MG63 (cell line): ENCODE measurements at regions not wholly inside any gene's neighbourhood (a gene's known extent, or its start where the extent isn't known, plus 50 kb on each side); places are given as distances from the start of the nearest gene placed in this dataset.

ENCODE experiments used
- DNase-seq: peaks from one replicate; pipeline ENCODE4 v3.0.0-alpha.2; 2020
- H3K27me3 ChIP-seq: fragments of 250-450 bp; sonication (Bioruptor Pico); 2 replicates; pipeline ENCODE4 v1.5.1; 2020; ENCODE audit warnings: mild to moderate bottlenecking, moderate library complexity
- H3K36me3 ChIP-seq: fragments of 250-450 bp; sonication (Bioruptor Pico); 2 replicates; pipeline ENCODE4 v1.5.1; 2020; ENCODE audit warnings: mild to moderate bottlenecking, moderate library complexity
- H3K4me3 ChIP-seq: fragments of 250-450 bp; sonication (Bioruptor Pico); 2 replicates; pipeline ENCODE4 v1.5.1; 2020; ENCODE audit warnings: mild to moderate bottlenecking, moderate library complexity
- H3K9me3 ChIP-seq: fragments of 250-450 bp; sonication (Bioruptor Pico); 2 replicates; pipeline ENCODE4 v1.5.1; 2020; ENCODE audit warnings: mild to moderate bottlenecking, moderate library complexity

GRCh38 chr7:142379201-142379885 is 121.5 kb upstream of the PRSS58 start:
- H3K36me3 ChIP-seq, result no peaks in the 10 kb centered on the region
- no peak for DNase-seq
- H3K27me3 ChIP-seq, result no peaks in the 10 kb centered on the region
- H3K4me3 ChIP-seq, result no peak overlapping the region
- no peaks in the 10 kb centered on the region for H3K9me3 ChIP-seq

GRCh38 chr7:142377567-142377966 is 119.7 kb upstream of the PRSS58 start:
- DNase-seq, result no peak
- H3K27me3 ChIP-seq, result no peaks in the 10 kb centered on the region
- H3K36me3 ChIP-seq, result no peaks in the 10 kb centered on the region
- no peak overlapping the region for H3K4me3 ChIP-seq
- no peaks in the 10 kb centered on the region for H3K9me3 ChIP-seq

DNA sequence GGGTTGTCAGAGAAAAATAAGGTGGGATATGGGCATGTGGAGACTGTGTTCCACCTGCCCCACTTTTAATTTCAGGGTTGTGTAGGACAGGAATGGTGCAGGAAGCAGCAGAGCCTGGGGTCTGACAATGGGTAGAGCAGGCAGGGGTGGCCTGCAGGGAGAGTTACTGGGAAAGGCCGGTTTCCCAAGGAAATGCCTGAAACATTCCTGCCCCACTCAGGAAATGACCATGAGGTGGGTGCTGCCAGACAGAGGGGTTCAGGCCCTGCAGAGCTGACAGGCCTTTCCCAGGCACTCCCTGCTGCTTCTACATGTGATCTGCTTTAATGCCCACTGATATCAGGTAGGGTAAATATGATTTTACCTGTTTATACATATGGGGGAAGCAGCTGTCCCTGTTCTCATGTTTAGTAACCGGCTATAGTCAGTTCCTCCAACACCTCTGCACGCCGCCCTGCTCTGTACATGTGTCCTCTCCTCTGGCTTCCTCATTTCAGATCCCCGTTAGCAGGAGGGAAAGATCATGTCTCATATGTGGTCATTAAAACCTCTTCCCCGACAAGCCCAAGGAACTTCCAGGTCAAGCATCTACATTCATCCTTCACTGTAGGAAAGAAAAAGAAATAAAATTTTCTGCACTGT is 118.6 kb upstream of the PRSS58 start:
- Histone ChIP-seq H3K4me3 (no peak overlapping the region), H3K27me3 (no peaks in the 10 kb centered on the region), H3K36me3 (no peaks in the 10 kb centered on the region), H3K9me3 (no peaks in the 10 kb centered on the region)
- DNase-seq, result no peak

GRCh38 chr7:142375710-142376313 is 118.0 kb upstream of the PRSS58 start:
- no peak for DNase-seq
- H3K27me3 ChIP-seq, result no peaks in the 10 kb centered on the region
- no peaks in the 10 kb centered on the region for H3K36me3 ChIP-seq
- no peak overlapping the region for H3K4me3 ChIP-seq
- H3K9me3 ChIP-seq, result no peaks in the 10 kb centered on the region

GRCh38 chr7:142372727-142373126 is 114.9 kb upstream of the PRSS58 start:
- Histone ChIP-seq H3K9me3 (no peaks in the 10 kb centered on the region), H3K4me3 (no peak overlapping the region), H3K36me3 (no peaks in the 10 kb centered on the region), H3K27me3 (no peaks in the 10 kb centered on the region)
- no peak for DNase-seq

- H3K36me3 ChIP-seq, result no peaks in the 10 kb centered on the region
- no peak overlapping the region for H3K4me3 ChIP-seq
- peak; percentile 38 for DNase-seq
- H3K27me3 ChIP-seq, result no peaks in the 10 kb centered on the region
- no peaks in the 10 kb centered on the region for H3K9me3 ChIP-seq
Observed at GRCh38 chr7:142371586-142372377, 113.9 kb upstream of the PRSS58 start.

DNA sequence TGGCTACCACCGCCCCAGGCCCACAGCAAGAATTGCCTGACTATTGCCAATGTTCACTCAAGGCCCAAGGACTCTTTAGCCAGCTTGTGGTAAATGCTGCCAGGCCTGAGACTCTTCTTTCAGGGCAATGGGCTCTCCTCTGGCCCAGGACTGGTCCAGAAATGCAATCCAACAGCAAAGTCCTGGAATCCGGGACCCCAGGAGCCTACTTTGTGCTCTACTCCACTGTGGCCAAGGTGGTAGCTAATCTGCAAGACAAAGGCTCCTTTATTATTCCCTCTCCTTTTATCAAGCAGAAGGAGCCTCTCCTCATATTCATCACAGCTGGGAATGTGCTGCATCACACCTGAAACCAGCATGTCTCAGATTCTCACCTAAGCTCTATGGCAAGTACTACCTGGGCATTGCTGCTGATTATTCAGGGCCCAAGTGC is 107.6 kb upstream of the PRSS58 start:
- DNase-seq, result no peak
- Histone ChIP-seq H3K27me3 (no peaks in the 10 kb centered on the region), H3K9me3 (0 out of 2 replicates have a peak, but pooled peaks cover 1% of the 10 kb centered on the region), H3K36me3 (no peaks in the 10 kb centered on the region), H3K4me3 (no peak overlapping the region)

GRCh38 chr7:142364551-142364950 is 106.7 kb upstream of the PRSS58 start:
- DNase-seq, result no peak
- Histone ChIP-seq H3K36me3 (no peaks in the 10 kb centered on the region), H3K4me3 (no peak overlapping the region), H3K27me3 (no peaks in the 10 kb centered on the region), H3K9me3 (0 out of 2 replicates have a peak, but pooled peaks cover 1% of the 10 kb centered on the region)

- Histone ChIP-seq H3K36me3 (no peaks in the 10 kb centered on the region), H3K4me3 (no peak overlapping the region), H3K27me3 (no peaks in the 10 kb centered on the region), H3K9me3 (0 out of 2 replicates have a peak, but pooled peaks cover 1% of the 10 kb centered on the region)
- no peak for DNase-seq
Observed at GRCh38 chr7:142362349-142362748, 104.5 kb upstream of the PRSS58 start.

GRCh38 chr7:142359694-142360279 is 101.9 kb upstream of the PRSS58 start:
- 0 out of 2 replicates have a peak, but pooled peaks cover 1% of the 10 kb centered on the region for H3K9me3 ChIP-seq
- H3K27me3 ChIP-seq, result no peaks in the 10 kb centered on the region
- no peak overlapping the region for H3K4me3 ChIP-seq
- no peaks in the 10 kb centered on the region for H3K36me3 ChIP-seq
- DNase-seq, result no peak

GRCh38 chr7:142357953-142358520 is 100.2 kb upstream of the PRSS58 start:
- DNase-seq, result peak; percentile 38
- H3K27me3 ChIP-seq, result no peaks in the 10 kb centered on the region
- no peak overlapping the region for H3K4me3 ChIP-seq
- H3K36me3 ChIP-seq, result no peaks in the 10 kb centered on the region
- H3K9me3 ChIP-seq, result 0 out of 2 replicates have a peak, but pooled peaks cover 1% of the 10 kb centered on the region

DNA sequence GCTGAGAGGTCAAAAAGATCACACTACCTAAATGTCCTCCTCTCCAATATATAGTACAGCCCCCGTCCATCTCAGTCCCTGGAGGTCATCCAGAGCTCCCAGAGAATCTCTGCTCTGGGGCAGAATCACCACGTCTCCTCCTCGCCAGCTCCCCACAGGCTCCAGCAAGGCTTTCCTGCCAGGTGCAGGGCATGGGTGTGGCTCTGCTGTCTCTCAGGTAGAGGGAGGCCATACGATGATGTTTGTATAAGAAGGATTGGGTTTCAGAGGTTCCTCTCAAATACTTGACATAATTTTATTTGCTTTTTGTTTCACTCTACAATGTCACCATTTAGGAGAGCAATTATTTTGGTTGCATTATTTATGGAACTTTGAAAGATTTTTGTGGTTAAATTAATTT is 98.3 kb upstream of the PRSS58 start:
- H3K27me3 ChIP-seq, result peaks cover 4% of the 10 kb centered on the region; the same call in 1 of the 2 replicates
- no peak overlapping the region for H3K4me3 ChIP-seq
- no peaks in the 10 kb centered on the region for H3K36me3 ChIP-seq
- DNase-seq, result no peak
- no peaks in the 10 kb centered on the region for H3K9me3 ChIP-seq

GRCh38 chr7:142355328-142355727 is 97.5 kb upstream of the PRSS58 start:
- peak; percentile 59 for DNase-seq
- peaks cover 5% of the 10 kb centered on the region; the same call in 1 of the 2 replicates for H3K27me3 ChIP-seq
- no peaks in the 10 kb centered on the region for H3K36me3 ChIP-seq
- no peak overlapping the region for H3K4me3 ChIP-seq
- H3K9me3 ChIP-seq, result no peaks in the 10 kb centered on the region

- Histone ChIP-seq H3K4me3 (no peak overlapping the region), H3K27me3 (peaks cover 5% of the 10 kb centered on the region; the same call in 1 of the 2 replicates), H3K36me3 (no peaks in the 10 kb centered on the region), H3K9me3 (no peaks in the 10 kb centered on the region)
- DNase-seq, result no peak
Observed at GRCh38 chr7:142353147-142354060, 95.5 kb upstream of the PRSS58 start.

DNA sequence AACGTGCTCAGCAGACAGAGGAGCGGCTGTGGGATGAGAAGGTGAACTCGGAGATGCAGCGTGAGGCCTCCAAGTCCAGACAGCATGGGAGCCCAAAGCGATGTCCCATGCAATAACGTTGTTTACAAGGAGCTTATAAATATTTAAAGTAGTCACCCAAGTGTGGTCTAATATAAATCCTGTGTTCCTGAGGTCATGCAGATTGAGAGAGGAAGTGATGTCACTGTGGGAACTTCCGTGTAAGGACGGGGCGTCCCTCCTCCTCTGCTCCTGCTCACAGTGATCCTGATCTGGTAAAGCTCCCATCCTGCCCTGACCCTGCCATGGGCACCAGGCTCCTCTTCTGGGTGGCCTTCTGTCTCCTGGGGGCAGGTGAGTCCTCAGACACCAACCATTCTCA is 94.7 kb upstream of the PRSS58 start:
- H3K4me3 ChIP-seq, result no peak overlapping the region
- H3K9me3 ChIP-seq, result no peaks in the 10 kb centered on the region
- H3K27me3 ChIP-seq, result peaks cover 5% of the 10 kb centered on the region; the same call in 1 of the 2 replicates
- DNase-seq, result no peak
- no peaks in the 10 kb centered on the region for H3K36me3 ChIP-seq
